ENCODE measurements at regions not wholly inside any gene's neighbourhood (a gene's known extent, or its start where the extent isn't known, plus 50 kb on each side); places are given as distances from the start of the nearest gene placed in this dataset.

DNA sequence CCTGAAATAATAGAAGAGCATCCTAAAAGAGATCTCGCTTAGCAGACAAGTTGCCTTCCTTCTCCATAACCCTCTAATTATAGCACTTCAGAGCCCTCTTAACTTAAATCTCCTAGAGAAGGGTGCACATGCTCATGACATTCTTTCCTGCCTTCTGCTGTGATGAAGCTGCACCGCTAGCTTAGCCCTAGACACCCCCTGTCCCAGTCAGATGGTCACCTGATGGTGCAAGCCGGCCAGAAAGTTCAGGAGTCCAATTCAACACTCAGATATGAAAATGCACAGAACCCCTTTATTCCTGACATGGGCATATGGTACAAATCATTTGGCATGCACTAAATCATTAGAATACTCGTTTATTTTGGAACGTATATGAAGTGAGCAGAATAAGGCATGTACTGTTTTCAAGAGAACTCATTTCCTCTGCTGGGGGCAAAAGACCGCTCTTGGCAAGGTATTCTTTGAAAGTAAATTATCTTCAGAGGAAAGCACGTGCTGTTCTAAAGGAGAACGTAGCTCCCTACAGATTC, 420.4 kb upstream of the PROK2 start:
- Histone ChIP-seq H3K9me1 (ENCODE audit: insufficient read depth, low read length) (no peaks in the 10 kb centered on the region), H3K56ac (ENCODE audit: extremely low read depth, insufficient read depth, low read length) (no peak overlapping the region), H2BK120ac (ENCODE audit: low read depth, low read length) (no peak overlapping the region), H3K36me3 (ENCODE audit: control insufficient read depth, insufficient read depth, low read length) (no peaks in the 10 kb centered on the region), H2BK5ac (ENCODE audit: low read depth, low read length, poor library complexity, severe bottlenecking) (no peak overlapping the region), H3K4me3 (ENCODE audit: insufficient read depth, low read depth, low read length) (no peak overlapping the region), H2AK5ac (ENCODE audit: low read depth, low read length) (no peak overlapping the region), H2AFZ (replicated peaks; ENCODE audit: low read length, poor library complexity) (no peak overlapping the region), H3K4ac (ENCODE audit: low read depth, low read length) (no peak overlapping the region), H3K18ac (ENCODE audit: low read depth, low read length) (no peak overlapping the region), H3K27ac (ENCODE audit: insufficient read depth, low read length) (no peak overlapping the region), H4K8ac (ENCODE audit: low read depth in 2 of 2, low read length in 2 of 2) (no peak overlapping the region), H3K14ac (replicated peaks; ENCODE audit: low read depth, low read length) (no peak overlapping the region), H2BK20ac (ENCODE audit: low read depth, low read length) (no peak overlapping the region), H3K4me1 (ENCODE audit: control insufficient read depth, insufficient read depth, low read length) (no peaks in the 10 kb centered on the region), H4K91ac (ENCODE audit: insufficient read depth, low read depth, low read length) (no peak overlapping the region), H3K79me1 (ENCODE audit: low read depth in 1 of 2, low read length in 2 of 2) (no peaks in the 10 kb centered on the region), H3K4me2 (ENCODE audit: low read depth, low read length) (no peak overlapping the region), H2AK9ac (replicated peaks; ENCODE audit: low read depth, low read length, poor library complexity) (no peak overlapping the region), H4K5ac (ENCODE audit: low read depth, low read length) (no peak overlapping the region), H3K9me3 (ENCODE audit: control insufficient read depth, insufficient read depth, low read length) (0 out of 2 replicates have a peak, but pooled peaks cover 2% of the 10 kb centered on the region), H3K27me3 (ENCODE audit: control insufficient read depth, insufficient read depth, low read length) (peaks cover 15% of the 10 kb centered on the region), H4K20me1 (ENCODE audit: insufficient read depth, low read length) (no peaks in the 10 kb centered on the region), H2BK15ac (ENCODE audit: low read depth, low read length) (no peak overlapping the region), H3K9ac (ENCODE audit: low read depth, low read length) (no peak overlapping the region), H3K23ac (ENCODE audit: low read depth, low read length) (no peak overlapping the region)
- 0% methylated on average over 1 of the region's 8 CpGs; no CpG with 5 or more reads in 1 of the 2 experiments for WGBS, 2 experiments (ENCODE audit: extremely low coverage in 2 of 2, insufficient read length in 1 of 2)
- no peak for ATAC-seq (ENCODE audit: low read depth)
- ChIA-PET CTCF (no interaction called here), POLR2A (ENCODE audit: unreplicated experiment) (no interaction called here)
- intact Hi-C loops (cut with micrococcal nuclease), result no loop called here
- dilution Hi-C loops (cut with HindIII; ENCODE audit: low sequenced_read_pairs, unreplicated experiment), result no loop called here
- no peak for TF ChIP-seq FOS (IDR thresholded peaks at IDR 0.05; ENCODE audit: low read depth, low read length)
- no peak for TF ChIP-seq CTCF (conservative IDR thresholded peaks at IDR 0.05; ENCODE audit: low read depth, low read length)
- no peak for TF ChIP-seq CEBPB (IDR thresholded peaks at IDR 0.05; ENCODE audit: low read depth, low read length)
- TF ChIP-seq MAZ (IDR thresholded peaks at IDR 0.05; ENCODE audit: borderline replicate concordance, low read depth, low read length), result no peak
- no peak for TF ChIP-seq BHLHE40 (IDR thresholded peaks at IDR 0.05; ENCODE audit: low read depth, low read length)
- TF ChIP-seq MXI1 (IDR thresholded peaks at IDR 0.05; ENCODE audit: borderline replicate concordance, low read depth, low read length), result no peak
- no peak for TF ChIP-seq NFE2L2 (IDR thresholded peaks at IDR 0.05; ENCODE audit: low read depth, low read length)
- TF ChIP-seq RAD21 (IDR thresholded peaks at IDR 0.05; ENCODE audit: low read length), result no peak
- TF ChIP-seq MAFK (IDR thresholded peaks at IDR 0.05; ENCODE audit: low read depth, low read length), result no peak
- TF ChIP-seq POLR2A (IDR thresholded peaks at IDR 0.05; ENCODE audit: low read depth, low read length), result no peak
- no peak for DNase-seq
- in situ Hi-C loops (cut with MboI; ENCODE audit: low sequenced_read_pairs), result no loop called here
- no TSS peak for BruUV-seq (replicated peaks)

Data from IMR-90 (cell line).